ENCODE measurements at regions not wholly inside any gene's neighbourhood (a gene's known extent, or its start where the extent isn't known, plus 50 kb on each side); places are given as distances from the start of the nearest gene placed in this dataset.

DNA sequence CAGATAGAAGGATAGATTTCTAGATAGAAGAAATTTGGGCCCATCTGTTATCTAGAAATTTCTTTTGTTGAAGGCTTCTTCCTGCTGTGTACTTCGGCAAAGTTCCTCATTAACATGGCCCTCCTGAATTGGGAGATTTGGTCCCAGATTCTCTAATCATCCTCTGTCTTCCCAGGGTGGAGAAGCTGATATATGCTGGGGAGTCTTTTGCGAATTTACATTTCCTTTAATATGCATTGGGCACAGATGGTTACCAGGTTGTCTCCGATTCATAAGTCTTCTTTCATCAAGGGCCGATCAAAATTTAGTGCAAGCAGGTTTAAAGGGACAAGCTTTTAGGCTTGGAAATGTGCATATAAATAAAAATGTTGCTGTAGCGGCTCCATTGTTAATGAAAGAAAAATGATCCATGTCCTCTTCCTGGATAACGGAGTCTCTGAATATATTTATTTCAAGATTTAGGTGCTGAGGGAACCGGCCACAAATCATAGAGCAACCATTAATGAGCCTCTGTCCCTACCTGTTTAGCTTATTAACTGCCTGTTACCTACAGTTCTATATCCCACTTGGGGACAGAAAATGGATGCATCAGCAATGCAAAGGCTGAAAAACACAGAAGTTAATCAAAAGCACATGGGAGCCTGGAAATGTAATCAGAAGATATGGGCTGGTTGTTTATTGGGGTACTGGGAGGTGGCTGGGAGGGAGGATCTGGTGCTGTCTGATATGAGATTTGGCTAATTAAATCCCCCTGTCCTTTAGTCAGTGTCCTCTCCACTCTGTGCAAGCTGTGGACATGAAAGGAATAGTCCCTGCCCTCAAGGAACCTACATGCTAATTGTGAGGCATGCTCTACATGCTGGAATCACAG is 234.7 kb downstream of the MAN2A1 start:
- H3K4me3 ChIP-seq (ENCODE audit: low read depth, low read length): no peak overlapping the region
- DNase-seq (ENCODE audit: low read depth): no peak
- TF ChIP-seq, protein P1, sequence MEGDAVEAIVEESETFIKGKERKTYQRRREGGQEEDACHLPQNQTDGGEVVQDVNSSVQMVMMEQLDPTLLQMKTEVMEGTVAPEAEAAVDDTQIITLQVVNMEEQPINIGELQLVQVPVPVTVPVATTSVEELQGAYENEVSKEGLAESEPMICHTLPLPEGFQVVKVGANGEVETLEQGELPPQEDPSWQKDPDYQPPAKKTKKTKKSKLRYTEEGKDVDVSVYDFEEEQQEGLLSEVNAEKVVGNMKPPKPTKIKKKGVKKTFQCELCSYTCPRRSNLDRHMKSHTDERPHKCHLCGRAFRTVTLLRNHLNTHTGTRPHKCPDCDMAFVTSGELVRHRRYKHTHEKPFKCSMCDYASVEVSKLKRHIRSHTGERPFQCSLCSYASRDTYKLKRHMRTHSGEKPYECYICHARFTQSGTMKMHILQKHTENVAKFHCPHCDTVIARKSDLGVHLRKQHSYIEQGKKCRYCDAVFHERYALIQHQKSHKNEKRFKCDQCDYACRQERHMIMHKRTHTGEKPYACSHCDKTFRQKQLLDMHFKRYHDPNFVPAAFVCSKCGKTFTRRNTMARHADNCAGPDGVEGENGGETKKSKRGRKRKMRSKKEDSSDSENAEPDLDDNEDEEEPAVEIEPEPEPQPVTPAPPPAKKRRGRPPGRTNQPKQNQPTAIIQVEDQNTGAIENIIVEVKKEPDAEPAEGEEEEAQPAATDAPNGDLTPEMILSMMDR (conservative IDR thresholded peaks at IDR 0.05; ENCODE audit: low read depth, low read length): no peak

DNA sequence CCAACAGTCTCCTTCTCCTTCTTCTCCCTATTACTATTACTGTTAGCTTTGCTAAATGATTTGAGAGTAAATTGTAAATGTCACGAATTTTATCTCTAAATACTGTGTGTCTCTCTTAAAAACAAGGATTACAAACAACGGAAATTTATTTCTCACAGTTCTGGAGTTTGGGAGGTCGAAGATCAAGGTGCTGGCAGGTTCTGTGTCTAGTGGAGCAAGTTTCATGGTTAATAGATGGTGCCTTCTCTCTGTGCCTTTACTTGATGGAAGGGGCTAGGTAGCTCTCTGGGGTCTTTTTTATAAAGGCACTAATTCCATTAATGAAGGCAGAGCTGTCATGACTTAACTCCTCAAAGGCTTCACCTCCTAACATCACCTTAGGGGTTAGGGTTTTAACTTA is 237.9 kb downstream of the MAN2A1 start:
- DNase-seq (ENCODE audit: low read depth): no peak
- TF ChIP-seq, protein P1 (conservative IDR thresholded peaks at IDR 0.05; ENCODE audit: low read depth, low read length): no peak
- H3K4me3 ChIP-seq (ENCODE audit: low read depth, low read length): no peak overlapping the region

DNA sequence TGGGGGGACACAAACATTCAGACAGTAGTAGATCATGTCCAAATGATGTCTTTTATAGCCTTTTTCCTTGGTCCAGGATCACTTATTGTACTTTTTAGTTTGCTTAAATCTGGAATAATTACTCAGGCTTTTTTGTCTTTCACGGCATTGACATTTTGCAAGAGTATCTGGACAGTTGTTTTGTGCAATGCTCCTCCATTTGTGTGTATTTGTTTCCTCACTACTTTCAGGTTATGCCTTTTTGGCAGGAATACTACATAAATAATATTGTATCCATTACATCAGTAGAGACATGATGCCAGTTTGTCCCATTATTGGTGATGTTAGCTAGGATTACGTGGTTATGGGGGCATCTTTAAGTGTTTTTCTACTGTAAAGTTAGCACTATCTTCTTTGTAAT is 238.3 kb downstream of the MAN2A1 start:
- TF ChIP-seq, protein P1 (conservative IDR thresholded peaks at IDR 0.05; ENCODE audit: low read depth, low read length): no peak
- no peak for DNase-seq (ENCODE audit: low read depth)
- H3K4me3 ChIP-seq (ENCODE audit: low read depth, low read length): no peak overlapping the region

DNA sequence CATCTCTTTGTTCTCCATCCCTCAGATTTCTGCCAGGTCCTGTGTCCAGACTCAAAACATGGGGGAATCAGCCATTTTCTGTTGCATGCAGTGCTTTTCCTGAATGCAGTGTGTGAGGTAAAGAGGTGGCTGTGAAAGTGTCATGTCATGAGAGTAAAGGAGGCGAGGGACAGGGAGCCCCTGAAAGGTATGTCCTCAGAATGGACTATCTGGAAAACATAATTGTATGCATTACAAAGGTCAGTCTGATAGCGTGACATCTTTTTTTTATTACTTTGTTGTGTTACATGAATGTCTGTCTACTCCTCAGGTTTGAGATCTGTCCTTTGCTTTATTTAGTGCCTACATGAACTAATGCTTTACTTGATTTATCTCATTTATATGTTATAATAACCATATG is 239.1 kb downstream of the MAN2A1 start:
- TF ChIP-seq, protein P1 (conservative IDR thresholded peaks at IDR 0.05; ENCODE audit: low read depth, low read length): no peak
- DNase-seq (ENCODE audit: low read depth): no peak
- H3K4me3 ChIP-seq (ENCODE audit: low read depth, low read length): no peak overlapping the region

DNA sequence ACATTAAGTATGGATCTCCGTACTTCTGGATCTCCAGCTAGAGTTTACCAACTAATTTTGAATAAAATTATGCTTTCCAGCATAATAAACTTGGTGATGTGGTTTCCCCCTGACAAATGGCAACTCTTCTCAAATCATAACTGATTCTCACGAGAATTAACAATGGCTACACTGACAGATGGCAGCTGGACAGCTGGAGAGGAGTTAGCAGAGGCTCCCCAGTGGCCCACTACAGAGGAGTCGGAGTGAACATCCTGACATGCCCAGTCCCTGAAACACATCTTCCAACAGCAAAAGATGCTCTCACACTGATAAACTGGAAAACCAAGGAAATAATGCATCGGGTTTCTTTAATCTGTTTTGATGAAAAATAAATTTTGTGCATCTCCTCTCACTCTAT is 239.6 kb downstream of the MAN2A1 start:
- TF ChIP-seq, protein P1 (conservative IDR thresholded peaks at IDR 0.05; ENCODE audit: low read depth, low read length): no peak
- no peak for DNase-seq (ENCODE audit: low read depth)
- H3K4me3 ChIP-seq (ENCODE audit: low read depth, low read length): no peak overlapping the region

DNA sequence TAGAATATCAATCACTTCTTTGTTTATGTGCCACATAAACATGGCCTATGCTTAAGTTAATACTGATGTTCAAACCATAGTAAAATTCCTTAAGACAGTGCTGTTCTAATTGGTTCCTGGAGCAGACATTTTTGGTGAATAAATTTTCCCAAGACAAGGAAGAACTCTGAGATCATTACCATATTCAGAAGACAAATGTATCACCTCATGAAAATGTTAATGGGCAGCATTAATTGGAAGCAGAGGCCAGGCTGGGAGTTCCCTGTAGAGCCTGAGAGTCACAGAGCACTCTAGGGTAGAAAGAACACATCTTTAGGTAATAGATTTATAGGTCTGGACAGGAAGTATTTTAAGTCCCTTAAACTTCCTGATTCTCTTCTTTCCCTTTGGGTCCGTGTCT is 240.2 kb downstream of the MAN2A1 start:
- TF ChIP-seq, protein P1 (conservative IDR thresholded peaks at IDR 0.05; ENCODE audit: low read depth, low read length): no peak
- no peak for DNase-seq (ENCODE audit: low read depth)
- no peak overlapping the region for H3K4me3 ChIP-seq (ENCODE audit: low read depth, low read length)

Data from choroid plexus epithelial cell (primary cell).